Dendritic cell treated with granulocyte-macrophage colony-stimulating factor and Interleukin-4, amounts not matched to agents 40 ng/mL and 50 ng/mL, for 4 days (primary cell): ENCODE measurements at regions not wholly inside any gene's neighbourhood (a gene's known extent, or its start where the extent isn't known, plus 50 kb on each side); places are given as distances from the start of the nearest gene placed in this dataset.

Source experiments
- H3K27ac Mint-ChIP-seq: one replicate; pipeline ENCODE4 v1.8.0; 2022; ENCODE audit warnings: mild to moderate bottlenecking, mixed read lengths
- H3K27me3 Mint-ChIP-seq: one replicate; pipeline ENCODE4 v1.8.0; 2022; ENCODE audit warnings: mild to moderate bottlenecking, mixed read lengths
- H3K36me3 Mint-ChIP-seq: one replicate; pipeline ENCODE4 v1.8.0; 2022; ENCODE audit warnings: low read depth, mixed read lengths
- H3K4me1 Mint-ChIP-seq: one replicate; pipeline ENCODE4 v1.8.0; 2022; ENCODE audit warnings: low read depth, mixed read lengths
- H3K4me3 Mint-ChIP-seq: one replicate; pipeline ENCODE4 v1.8.0; 2022; ENCODE audit warnings: mild to moderate bottlenecking, moderate library complexity, mixed read lengths
- H3K9me3 Mint-ChIP-seq: one replicate; pipeline ENCODE4 v1.8.0; 2022; ENCODE audit warnings: mixed read lengths
- intact Hi-C: fragments of 100-400 bp; cut with micrococcal nuclease; formaldehyde crosslinking; loops from one replicate; pipeline ENCODE4 v1.15.0; 2022

DNA sequence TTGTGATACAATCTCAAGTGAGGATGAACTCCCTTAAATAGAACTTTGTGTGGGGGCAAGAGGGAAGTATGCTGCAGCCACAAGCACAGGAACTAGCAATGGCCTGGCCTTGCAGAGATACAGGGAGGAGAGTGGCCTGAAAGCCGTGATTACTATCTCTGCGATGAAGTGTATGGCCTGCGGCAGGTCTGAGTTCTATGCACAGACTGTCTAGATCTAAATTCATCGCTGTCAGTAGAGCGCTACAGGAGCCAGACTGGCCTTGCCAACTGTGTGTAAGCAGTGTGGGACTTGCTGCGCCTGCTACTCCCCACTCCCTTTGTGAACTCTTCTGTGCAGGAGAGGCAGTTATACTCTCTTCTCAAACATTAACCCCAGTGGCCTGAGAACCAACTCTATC lies 997.0 kb downstream of the GRIK2 start:
- Mint-ChIP-seq H3K9me3 (peaks cover 7% of the 10 kb centered on the region), H3K27me3 (no peaks in the 10 kb centered on the region), H3K4me1 (no peaks in the 10 kb centered on the region), H3K4me3 (no peak overlapping the region), H3K27ac (no peak overlapping the region), H3K36me3 (no peaks in the 10 kb centered on the region)
- intact Hi-C loops: no loop called here

DNA sequence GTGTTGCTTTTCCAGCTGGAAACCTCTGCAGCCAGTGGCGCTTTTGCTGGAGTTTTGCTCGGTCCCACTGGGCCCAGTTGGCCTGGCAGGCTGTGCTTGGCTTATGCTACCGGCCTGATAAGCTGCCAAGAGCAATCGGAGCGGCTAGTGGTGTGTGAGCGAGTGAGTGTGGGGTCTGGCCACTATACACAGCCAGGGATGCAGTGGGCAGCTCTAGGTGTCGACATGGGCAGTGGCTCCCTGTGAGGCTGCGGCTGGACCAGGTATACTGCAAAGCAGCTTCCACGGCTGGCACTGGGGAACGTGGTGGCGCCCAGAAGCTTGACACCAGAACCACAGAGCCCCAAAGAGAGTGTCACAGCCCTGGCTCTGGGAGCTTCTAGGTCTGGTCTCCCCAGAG lies 996.5 kb downstream of the GRIK2 start:
- intact Hi-C loops: no loop called here
- H3K27me3 Mint-ChIP-seq: no peaks in the 10 kb centered on the region
- no peaks in the 10 kb centered on the region for H3K4me1 Mint-ChIP-seq
- no peaks in the 10 kb centered on the region for H3K36me3 Mint-ChIP-seq
- H3K27ac Mint-ChIP-seq: no peak overlapping the region
- peaks cover 7% of the 10 kb centered on the region for H3K9me3 Mint-ChIP-seq
- no peak overlapping the region for H3K4me3 Mint-ChIP-seq

DNA sequence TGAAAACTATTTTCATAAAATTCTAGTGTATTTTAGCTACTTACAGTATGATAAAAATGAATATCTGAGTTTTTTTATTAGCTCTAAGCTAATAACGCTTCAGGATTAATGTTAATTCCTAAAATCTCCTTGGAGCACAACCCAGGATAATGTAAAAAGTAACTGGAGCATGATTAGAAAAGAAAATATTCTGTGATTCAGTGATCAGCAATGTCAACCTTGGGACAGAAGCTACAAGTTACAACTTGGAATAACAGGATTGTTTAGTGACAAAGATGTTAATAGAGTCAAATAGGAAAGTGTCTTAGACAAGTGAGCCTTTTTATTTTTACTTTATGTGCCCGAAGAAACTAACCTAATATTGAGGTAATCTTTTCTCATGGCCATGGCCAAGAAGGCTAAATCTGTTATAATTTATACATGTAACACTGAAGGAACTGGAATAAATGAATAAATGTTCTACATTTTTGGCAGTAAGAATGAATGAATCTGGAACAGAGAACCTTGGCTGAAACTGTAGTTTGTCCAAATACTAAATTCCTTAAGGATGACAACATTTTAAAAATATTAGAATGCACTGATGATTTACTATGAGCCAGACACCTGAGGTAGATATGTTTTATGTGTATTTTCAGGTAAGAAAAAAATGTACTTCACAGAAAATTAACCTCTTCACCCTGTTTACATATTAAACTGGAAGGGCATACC lies 994.0 kb downstream of the GRIK2 start:
- Mint-ChIP-seq H3K27me3 (no peaks in the 10 kb centered on the region), H3K9me3 (peaks cover 7% of the 10 kb centered on the region), H3K36me3 (no peaks in the 10 kb centered on the region), H3K4me1 (no peaks in the 10 kb centered on the region), H3K27ac (no peak overlapping the region), H3K4me3 (no peak overlapping the region)
- intact Hi-C loops: no loop called here

DNA sequence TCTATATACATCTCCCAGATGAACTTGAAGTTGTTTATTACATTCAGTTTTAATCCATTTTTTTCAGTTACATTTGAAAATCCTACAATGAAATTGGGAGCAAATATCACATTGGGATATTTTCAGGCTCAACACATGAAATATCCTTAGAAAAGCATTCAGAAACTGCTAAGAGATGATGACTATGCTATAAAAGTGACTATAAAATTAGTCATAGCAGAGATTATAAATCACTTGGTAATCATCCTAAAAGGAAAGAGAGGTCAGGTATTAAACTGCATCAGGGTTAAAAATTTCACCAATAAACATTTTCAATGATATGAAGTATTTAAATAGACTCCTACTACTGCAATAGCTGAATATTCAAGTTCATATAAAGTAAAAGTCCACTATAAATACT lies 987.7 kb downstream of the GRIK2 start:
- H3K27ac Mint-ChIP-seq: no peak overlapping the region
- H3K36me3 Mint-ChIP-seq: no peaks in the 10 kb centered on the region
- H3K9me3 Mint-ChIP-seq: no peaks in the 10 kb centered on the region
- intact Hi-C loops: no loop called here
- H3K27me3 Mint-ChIP-seq: no peaks in the 10 kb centered on the region
- no peaks in the 10 kb centered on the region for H3K4me1 Mint-ChIP-seq
- H3K4me3 Mint-ChIP-seq: no peak overlapping the region

DNA sequence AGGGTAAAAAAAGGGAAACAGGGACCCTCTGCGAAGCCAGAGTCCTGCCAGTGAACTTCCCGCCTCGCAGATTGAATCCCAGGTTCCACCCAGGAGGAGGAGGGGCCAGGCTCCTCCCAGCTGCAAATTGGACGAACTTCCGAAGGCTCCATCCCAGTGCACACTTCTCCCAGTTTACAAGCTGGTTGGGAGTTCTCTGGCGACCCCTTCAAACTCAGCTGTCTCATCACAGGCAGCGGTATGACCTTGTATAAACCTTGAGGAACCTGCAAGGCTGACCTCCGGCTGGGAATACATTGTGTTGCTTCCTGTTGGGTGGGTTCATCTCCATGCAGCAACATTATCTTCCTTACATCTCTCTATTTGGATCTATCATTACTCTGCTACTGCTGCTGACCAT lies 962.7 kb downstream of the GRIK2 start:
- no peaks in the 10 kb centered on the region for H3K36me3 Mint-ChIP-seq
- H3K9me3 Mint-ChIP-seq: peaks cover 19% of the 10 kb centered on the region
- intact Hi-C loops: no loop called here
- no peaks in the 10 kb centered on the region for H3K4me1 Mint-ChIP-seq
- no peak overlapping the region for H3K27ac Mint-ChIP-seq
- H3K4me3 Mint-ChIP-seq: no peak overlapping the region
- no peaks in the 10 kb centered on the region for H3K27me3 Mint-ChIP-seq

DNA sequence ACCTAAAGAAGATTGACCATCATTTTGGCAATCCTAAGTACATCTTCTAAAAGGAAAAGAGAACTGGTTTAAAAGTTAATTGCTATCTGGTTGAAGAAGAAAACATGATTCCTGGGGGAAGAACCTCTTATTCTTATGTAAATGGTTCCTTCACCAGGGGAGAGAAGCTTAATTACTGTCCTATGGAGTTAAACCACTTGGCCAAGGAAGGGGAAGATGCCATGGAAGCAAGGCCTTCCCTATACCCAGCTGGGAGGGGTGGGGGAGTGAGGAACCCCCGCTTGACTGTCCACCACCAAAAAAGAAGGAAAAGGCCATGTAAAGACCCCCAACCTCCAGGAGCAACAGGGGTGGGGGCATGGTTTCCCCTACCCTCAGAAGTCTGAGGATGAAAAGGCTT lies 962.1 kb downstream of the GRIK2 start:
- no peak overlapping the region for H3K4me3 Mint-ChIP-seq
- peaks cover 19% of the 10 kb centered on the region for H3K9me3 Mint-ChIP-seq
- no peaks in the 10 kb centered on the region for H3K27me3 Mint-ChIP-seq
- intact Hi-C loops: no loop called here
- no peaks in the 10 kb centered on the region for H3K36me3 Mint-ChIP-seq
- H3K4me1 Mint-ChIP-seq: no peaks in the 10 kb centered on the region
- H3K27ac Mint-ChIP-seq: no peak overlapping the region

DNA sequence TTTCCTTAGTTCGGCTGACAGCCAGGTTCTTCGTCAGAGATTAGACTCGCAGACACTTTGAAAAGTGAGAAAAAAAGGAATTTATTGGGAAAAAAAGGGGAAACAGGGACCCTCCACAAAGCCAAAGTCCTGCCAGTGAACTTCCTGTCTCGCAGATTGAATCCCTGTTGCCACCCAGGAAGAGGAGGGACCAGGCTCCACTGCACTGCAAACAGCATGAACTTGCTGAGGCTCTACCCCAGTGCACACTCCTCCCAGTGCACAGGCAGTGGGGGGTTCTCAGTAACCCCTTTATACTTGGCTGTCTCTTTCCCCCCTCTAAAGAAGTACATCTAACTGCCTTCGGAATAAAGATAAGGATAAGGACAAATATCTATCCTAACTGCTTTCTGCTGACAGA lies 959.0 kb downstream of the GRIK2 start:
- Mint-ChIP-seq H3K36me3 (no peaks in the 10 kb centered on the region), H3K4me3 (no peak overlapping the region), H3K27ac (no peak overlapping the region), H3K4me1 (no peaks in the 10 kb centered on the region), H3K9me3 (peaks cover 19% of the 10 kb centered on the region), H3K27me3 (no peaks in the 10 kb centered on the region)
- intact Hi-C loops: no loop called here

DNA sequence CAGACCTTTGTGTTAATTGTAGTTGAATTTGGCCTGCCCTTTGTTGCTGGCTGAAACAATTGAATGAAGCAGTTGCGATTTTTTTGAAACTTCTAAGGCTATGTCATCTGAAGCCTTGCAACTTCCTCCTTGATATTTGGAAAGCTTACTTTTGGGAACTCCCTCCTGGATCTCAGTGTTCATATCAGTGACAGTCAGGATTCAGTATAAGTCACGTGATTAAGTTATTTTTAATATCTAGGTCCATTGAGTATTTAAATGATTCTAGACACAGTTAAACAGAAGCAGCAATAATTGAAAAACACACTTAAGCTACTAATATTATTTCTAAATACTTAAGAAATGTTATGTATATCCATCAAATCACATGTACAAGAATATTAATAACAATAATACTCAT lies 951.3 kb downstream of the GRIK2 start:
- Mint-ChIP-seq H3K36me3 (no peaks in the 10 kb centered on the region), H3K9me3 (no peaks in the 10 kb centered on the region), H3K27me3 (no peaks in the 10 kb centered on the region), H3K4me1 (no peaks in the 10 kb centered on the region), H3K4me3 (no peak overlapping the region), H3K27ac (no peak overlapping the region)
- intact Hi-C loops: no loop called here

DNA sequence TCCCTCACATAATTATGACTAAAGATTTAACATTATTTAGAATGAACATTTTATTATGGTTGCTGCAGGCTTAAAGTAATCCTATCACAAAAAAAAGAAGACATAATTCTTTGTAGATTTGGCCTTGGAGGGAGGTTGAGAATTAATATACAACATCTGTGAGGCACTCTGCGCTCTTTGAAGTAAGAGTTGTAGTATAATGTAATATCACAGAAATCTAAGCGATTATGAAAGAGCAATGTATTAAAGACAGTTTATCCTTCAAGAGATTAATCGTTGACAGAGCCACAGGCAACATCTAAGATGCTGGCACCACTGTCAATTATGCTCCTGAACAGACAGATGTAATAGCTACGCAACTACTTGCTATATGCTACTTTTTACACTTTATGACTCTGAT lies 946.8 kb downstream of the GRIK2 start:
- H3K27me3 Mint-ChIP-seq: no peaks in the 10 kb centered on the region
- H3K4me3 Mint-ChIP-seq: no peak overlapping the region
- H3K4me1 Mint-ChIP-seq: no peaks in the 10 kb centered on the region
- intact Hi-C loops: no loop called here
- no peaks in the 10 kb centered on the region for H3K9me3 Mint-ChIP-seq
- no peak overlapping the region for H3K27ac Mint-ChIP-seq
- no peaks in the 10 kb centered on the region for H3K36me3 Mint-ChIP-seq

DNA sequence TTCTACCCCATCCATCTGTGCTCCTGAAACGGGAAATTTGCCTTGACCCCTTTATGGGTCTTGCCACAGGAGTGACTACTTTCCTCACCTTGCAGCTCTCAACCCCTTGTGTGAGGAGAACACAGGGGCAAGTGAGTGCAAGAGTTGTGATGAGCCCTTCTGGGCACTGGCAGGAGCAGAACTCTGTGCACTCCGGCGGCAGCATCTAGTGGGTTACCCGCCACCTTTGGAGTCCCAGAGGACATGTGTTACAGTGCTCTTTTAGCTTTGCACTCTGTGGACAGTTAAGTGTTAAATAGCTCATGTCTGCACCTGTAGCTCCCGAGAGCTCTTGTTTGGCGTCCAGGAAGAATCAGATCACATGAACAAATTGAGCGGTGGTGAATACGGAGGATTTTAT lies 940.2 kb downstream of the GRIK2 start:
- no peak overlapping the region for H3K4me3 Mint-ChIP-seq
- no peaks in the 10 kb centered on the region for H3K36me3 Mint-ChIP-seq
- intact Hi-C loops: no loop called here
- H3K27ac Mint-ChIP-seq: no peak overlapping the region
- no peaks in the 10 kb centered on the region for H3K27me3 Mint-ChIP-seq
- peaks cover 6% of the 10 kb centered on the region for H3K9me3 Mint-ChIP-seq
- no peaks in the 10 kb centered on the region for H3K4me1 Mint-ChIP-seq

DNA sequence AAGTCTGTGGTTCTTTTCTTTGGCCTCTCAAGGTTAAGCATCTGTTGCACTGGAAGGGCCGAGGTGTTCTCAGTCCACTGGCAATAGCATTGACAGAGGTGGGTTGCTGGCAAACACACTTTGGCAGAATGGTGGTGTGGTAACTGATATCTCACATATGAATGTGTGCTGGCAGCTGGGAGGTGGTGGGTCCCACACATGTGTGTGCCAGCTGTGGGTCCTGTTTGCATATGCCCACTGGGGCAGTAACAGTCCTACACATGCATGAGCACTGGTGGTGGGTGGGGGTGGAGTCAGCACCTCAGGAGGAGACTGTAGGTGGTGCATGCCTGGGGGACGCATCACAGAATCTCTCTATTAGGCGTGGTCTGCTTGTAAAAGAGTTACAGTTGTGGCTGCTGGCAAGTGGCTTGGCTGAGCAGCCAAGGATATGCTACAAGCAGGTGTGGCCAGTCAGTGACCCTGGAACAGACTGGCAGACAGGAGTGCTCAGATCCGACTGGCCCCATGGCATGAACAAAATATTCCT lies 934.3 kb downstream of the GRIK2 start:
- Mint-ChIP-seq H3K27me3 (no peaks in the 10 kb centered on the region), H3K36me3 (no peaks in the 10 kb centered on the region), H3K9me3 (no peaks in the 10 kb centered on the region), H3K27ac (no peak overlapping the region), H3K4me3 (no peak overlapping the region), H3K4me1 (no peaks in the 10 kb centered on the region)
- intact Hi-C loops: no loop called here

DNA sequence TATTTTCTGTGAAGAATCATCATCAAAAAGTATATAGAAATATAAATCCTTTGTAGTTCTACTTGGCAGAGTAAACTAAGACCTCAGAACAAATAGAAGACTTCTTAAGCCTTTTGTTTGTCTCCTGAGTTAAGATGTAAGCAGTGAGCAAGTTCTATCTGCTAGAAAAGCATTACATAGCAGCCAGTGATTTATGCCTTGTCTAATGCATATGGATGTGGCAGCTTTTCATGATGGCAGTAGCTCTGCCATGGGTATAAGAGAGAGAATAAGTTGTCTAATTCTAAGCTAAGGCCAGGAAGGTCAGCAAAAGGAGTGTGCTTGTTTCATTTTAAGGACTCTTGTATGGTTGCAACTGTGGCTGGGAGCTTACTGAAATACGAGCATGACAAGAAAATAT lies 920.2 kb downstream of the GRIK2 start:
- Mint-ChIP-seq H3K9me3 (peaks cover 7% of the 10 kb centered on the region), H3K4me3 (no peak overlapping the region), H3K4me1 (no peaks in the 10 kb centered on the region), H3K27me3 (no peaks in the 10 kb centered on the region), H3K36me3 (no peaks in the 10 kb centered on the region), H3K27ac (no peak overlapping the region)
- intact Hi-C loops: no loop called here

DNA sequence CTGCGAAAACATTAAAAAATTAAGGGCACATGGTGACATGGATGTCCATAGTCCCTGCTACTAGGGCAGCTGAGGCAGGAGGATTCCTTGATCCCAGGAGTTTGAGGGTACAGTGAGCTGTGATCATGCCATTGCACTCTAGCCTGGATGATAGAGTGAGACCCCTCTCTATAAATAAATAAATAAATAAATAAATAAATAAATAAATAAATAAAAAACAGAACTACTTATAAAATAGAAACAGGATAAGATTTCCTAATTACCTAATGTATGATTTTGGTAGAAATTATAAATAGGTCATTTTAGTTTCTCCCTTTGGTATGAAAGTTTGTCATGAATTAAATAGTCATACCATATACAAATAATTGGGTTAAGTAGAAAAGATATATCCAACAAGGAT lies 916.2 kb downstream of the GRIK2 start:
- intact Hi-C loops: no loop called here
- Mint-ChIP-seq H3K36me3 (no peaks in the 10 kb centered on the region), H3K4me3 (no peak overlapping the region), H3K4me1 (no peaks in the 10 kb centered on the region), H3K27ac (no peak overlapping the region), H3K9me3 (peaks cover 25% of the 10 kb centered on the region), H3K27me3 (no peaks in the 10 kb centered on the region)

DNA sequence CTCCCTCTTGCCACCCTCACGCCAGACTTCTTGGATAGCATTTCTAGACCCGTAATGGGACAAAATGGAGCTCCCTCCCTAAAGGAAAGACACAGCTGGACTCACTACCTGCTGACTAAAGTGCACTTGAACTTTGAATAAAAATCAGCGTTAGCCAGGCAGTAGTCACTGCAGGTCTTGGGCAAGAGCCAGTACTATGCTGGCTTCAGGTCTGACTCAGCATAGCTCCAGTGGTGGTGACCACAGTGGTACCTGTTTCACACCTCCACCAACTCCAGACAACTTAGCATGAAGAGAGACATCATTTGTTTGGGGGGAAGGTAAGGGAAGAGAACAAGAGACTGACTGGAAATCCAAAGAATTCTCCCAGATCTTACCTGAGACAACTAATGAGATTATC lies 906.8 kb downstream of the GRIK2 start:
- peaks cover 47% of the 10 kb centered on the region for H3K9me3 Mint-ChIP-seq
- H3K36me3 Mint-ChIP-seq: no peaks in the 10 kb centered on the region
- H3K4me1 Mint-ChIP-seq: no peaks in the 10 kb centered on the region
- no peak overlapping the region for H3K4me3 Mint-ChIP-seq
- intact Hi-C loops: no loop called here
- H3K27me3 Mint-ChIP-seq: no peaks in the 10 kb centered on the region
- H3K27ac Mint-ChIP-seq: no peak overlapping the region

DNA sequence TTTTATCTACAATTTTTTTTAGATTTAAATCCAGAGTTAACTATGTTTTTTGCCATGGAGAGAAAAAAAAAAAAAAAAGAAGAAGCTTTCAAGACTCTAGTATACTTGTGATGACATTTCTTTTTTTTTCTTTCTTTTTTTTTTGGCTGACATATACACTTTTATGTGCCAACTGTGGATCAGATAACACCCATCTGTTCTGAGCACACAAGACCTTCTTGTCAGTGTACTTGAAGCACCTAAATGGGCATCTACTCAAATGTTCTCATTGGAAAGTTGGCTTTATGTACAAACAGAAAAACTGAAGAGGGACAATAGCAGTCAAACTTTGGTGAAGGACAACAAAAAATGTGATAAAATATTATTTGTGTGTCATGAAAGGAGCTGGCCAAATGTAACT lies 904.5 kb downstream of the GRIK2 start:
- H3K9me3 Mint-ChIP-seq: peaks cover 63% of the 10 kb centered on the region

More for the DNA sequence above, 904.5 kb downstream of the GRIK2 start:
- no peak overlapping the region for H3K27ac Mint-ChIP-seq
- H3K36me3 Mint-ChIP-seq: no peaks in the 10 kb centered on the region
- no peaks in the 10 kb centered on the region for H3K4me1 Mint-ChIP-seq
- intact Hi-C loops: no loop called here
- no peaks in the 10 kb centered on the region for H3K27me3 Mint-ChIP-seq
- H3K4me3 Mint-ChIP-seq: no peak overlapping the region
